OCI-LY3 (cell line): ENCODE measurements at regions not wholly inside any gene's neighbourhood (a gene's known extent, or its start where the extent isn't known, plus 50 kb on each side); places are given as distances from the start of the nearest gene placed in this dataset.

Experiments
- CTCF ChIP-seq: fragments of 200-600, 300-600 bp; sonication (generic); IDR thresholded peaks from 2 replicates; pipeline ENCODE4 v1.5.1; 2014; ENCODE audit warnings: antibody characterized with exemption, low read length, low read depth
- EZH2phosphoT487 ChIP-seq: fragments of 200-600 bp; shearing (Covaris generic); IDR thresholded peaks from 2 replicates; pipeline ENCODE4 v1.6.1; 2018; ENCODE audit warnings: antibody characterized with exemption, mixed run types, low read depth

GRCh38 chr2:138215958-138216357, 251.7 kb downstream of the HNMT start:
- no peak for TF ChIP-seq CTCF
- no peak for TF ChIP-seq EZH2phosphoT487
